ENCODE measurements at regions not wholly inside any gene's neighbourhood (a gene's known extent, or its start where the extent isn't known, plus 50 kb on each side); places are given as distances from the start of the nearest gene placed in this dataset.

GRCh38 chr2:16324544-16324937 is 341.1 kb downstream of the CYRIA start:
- Mint-ChIP-seq H3K36me3 (ENCODE audit: low read depth, unreplicated experiment) (no peaks in the 10 kb centered on the region), H3K4me1 (ENCODE audit: unreplicated experiment) (peaks cover 31% of the 10 kb centered on the region), H3K27me3 (ENCODE audit: unreplicated experiment) (peaks cover 10% of the 10 kb centered on the region), H3K4me3 (ENCODE audit: unreplicated experiment) (no peak overlapping the region), H3K27ac (ENCODE audit: unreplicated experiment) (peak overlapping the region; percentile 40), H3K9me3 (ENCODE audit: unreplicated experiment) (no peaks in the 10 kb centered on the region)
- DNase-seq (ENCODE audit: low spot score), result no peak
- no peak for TF ChIP-seq CTCF (IDR thresholded peaks at IDR 0.05; ENCODE audit: unreplicated experiment)

GRCh38 chr2:16323551-16324543 is 341.8 kb downstream of the CYRIA start:
- no peak for DNase-seq (ENCODE audit: low spot score)
- Mint-ChIP-seq H3K27me3 (ENCODE audit: unreplicated experiment) (peaks cover 10% of the 10 kb centered on the region), H3K27ac (ENCODE audit: unreplicated experiment) (peak overlapping the region; percentile 40), H3K9me3 (ENCODE audit: unreplicated experiment) (no peaks in the 10 kb centered on the region), H3K4me1 (ENCODE audit: unreplicated experiment) (peaks cover 35% of the 10 kb centered on the region), H3K4me3 (ENCODE audit: unreplicated experiment) (no peak overlapping the region), H3K36me3 (ENCODE audit: low read depth, unreplicated experiment) (no peaks in the 10 kb centered on the region)
- no peak for TF ChIP-seq CTCF (IDR thresholded peaks at IDR 0.05; ENCODE audit: unreplicated experiment)

- Mint-ChIP-seq H3K4me3 (ENCODE audit: unreplicated experiment) (no peak overlapping the region), H3K4me1 (ENCODE audit: unreplicated experiment) (peaks cover 40% of the 10 kb centered on the region)
- no peak for TF ChIP-seq CTCF (IDR thresholded peaks at IDR 0.05; ENCODE audit: unreplicated experiment)
These were observed 342.5 kb downstream of the CYRIA start for GRCh38 chr2:16323126-16323520.

GRCh38 chr2:16322308-16323125 is 343.1 kb downstream of the CYRIA start:
- DNase-seq (ENCODE audit: low spot score), result no peak
- no peaks in the 10 kb centered on the region for H3K9me3 Mint-ChIP-seq (ENCODE audit: unreplicated experiment)
- H3K4me3 Mint-ChIP-seq (ENCODE audit: unreplicated experiment), result no peak overlapping the region
- no peaks in the 10 kb centered on the region for H3K36me3 Mint-ChIP-seq (ENCODE audit: low read depth, unreplicated experiment)
- H3K27ac Mint-ChIP-seq (ENCODE audit: unreplicated experiment), result no peak overlapping the region
- TF ChIP-seq CTCF (IDR thresholded peaks at IDR 0.05; ENCODE audit: unreplicated experiment), result no peak
- H3K27me3 Mint-ChIP-seq (ENCODE audit: unreplicated experiment), result peaks cover 13% of the 10 kb centered on the region
- peaks cover 45% of the 10 kb centered on the region for H3K4me1 Mint-ChIP-seq (ENCODE audit: unreplicated experiment)

More at GRCh38 chr2:16323126-16323520, 342.5 kb downstream of the CYRIA start:
- H3K27me3 Mint-ChIP-seq (ENCODE audit: unreplicated experiment), result peaks cover 13% of the 10 kb centered on the region
- DNase-seq (ENCODE audit: low spot score), result no peak
- H3K36me3 Mint-ChIP-seq (ENCODE audit: low read depth, unreplicated experiment), result no peaks in the 10 kb centered on the region
- H3K27ac Mint-ChIP-seq (ENCODE audit: unreplicated experiment), result no peak overlapping the region
- H3K9me3 Mint-ChIP-seq (ENCODE audit: unreplicated experiment), result no peaks in the 10 kb centered on the region

Data from endothelial cell (in vitro differentiated cells).